A549 (cell line): ENCODE measurements at regions not wholly inside any gene's neighbourhood (a gene's known extent, or its start where the extent isn't known, plus 50 kb on each side); places are given as distances from the start of the nearest gene placed in this dataset.

ENCODE experiments used
- CTCF ChIP-seq: fragments of >200 bp; sonication (Bioruptor Twin); formaldehyde crosslinking; IDR thresholded peaks from 3 replicates; pipeline ENCODE4 v1.5.1; 2016
- E2F6 ChIP-seq: IDR thresholded peaks from 2 replicates; pipeline ENCODE4 v1.6.1; 2012; ENCODE audit warnings: low read depth, borderline replicate concordance
- JUN ChIP-seq, 2 experiments: fragments of >200 bp; sonication (Bioruptor Twin); formaldehyde crosslinking; IDR thresholded peaks; 2 replicates in 1 of 2; 3 replicates in 1 of 2; pipeline ENCODE4 v1.6.1; 2016 to 2017
- POLR2A ChIP-seq: IDR thresholded peaks from 2 replicates; pipeline ENCODE4 v1.6.1; 2012; ENCODE audit warnings: mild to moderate bottlenecking, low read length
- POLR2AphosphoS2 ChIP-seq: conservative IDR thresholded peaks from 2 replicates; pipeline ENCODE4 v1.6.1; 2012; ENCODE audit warnings: low read length, improper control_type of control experiment, inconsistent platforms
- REST ChIP-seq: fragments of 200-600 bp; sonication (generic); IDR thresholded peaks from 2 replicates; pipeline ENCODE4 v1.6.1; 2016; ENCODE audit warnings: antibody characterized with exemption, mild to moderate bottlenecking, moderate library complexity
- USF2 ChIP-seq: fragments of 450-650 bp; IDR thresholded peaks from 2 replicates; pipeline ENCODE4 v1.6.1; 2014; ENCODE audit warnings: antibody characterized with exemption
- ZFP36 ChIP-seq: fragments of 450-650 bp; IDR thresholded peaks from 2 replicates; pipeline ENCODE4 v1.6.1; 2014; ENCODE audit warnings: borderline replicate concordance; ENCODE audit not compliant: partially characterized antibody

GRCh38 chr2:57892920-57893319 is 153.7 kb upstream of the VRK2 start:
- no peak for TF ChIP-seq POLR2A
- no peak for TF ChIP-seq CTCF
- TF ChIP-seq ZFP36 = no peak
- no peak for TF ChIP-seq JUN (IDR thresholded peaks at IDR 0.05)
- TF ChIP-seq POLR2AphosphoS2 = no peak
- TF ChIP-seq USF2 = no peak
- no peak for TF ChIP-seq REST
- TF ChIP-seq E2F6 = no peak
